HS-27A (cell line): ENCODE measurements at regions not wholly inside any gene's neighbourhood (a gene's known extent, or its start where the extent isn't known, plus 50 kb on each side); places are given as distances from the start of the nearest gene placed in this dataset.

ENCODE experiments used
- DNase-seq: peaks from one replicate; pipeline ENCODE4 v3.0.0-alpha.2; 2012; ENCODE audit warnings: low read depth, missing footprints

- DNase-seq = no peak
Measured at GRCh38 chr22:48943567-48944432, 883.9 kb downstream of the BRD1 start.

GRCh38 chr22:48942698-48943566, 884.7 kb downstream of the BRD1 start:
- DNase-seq = no peak

GRCh38 chr22:48941903-48942575, 885.6 kb downstream of the BRD1 start:
- DNase-seq = no peak

- no peak for DNase-seq
Measured at GRCh38 chr22:48941033-48941902, 886.4 kb downstream of the BRD1 start.

- DNase-seq = no peak
Measured at GRCh38 chr22:48940266-48941032, 887.2 kb downstream of the BRD1 start.

GRCh38 chr22:48939441-48940265, 888.0 kb downstream of the BRD1 start:
- DNase-seq = no peak

GRCh38 chr22:48938741-48939140, 888.9 kb downstream of the BRD1 start:
- DNase-seq = no peak

DNA sequence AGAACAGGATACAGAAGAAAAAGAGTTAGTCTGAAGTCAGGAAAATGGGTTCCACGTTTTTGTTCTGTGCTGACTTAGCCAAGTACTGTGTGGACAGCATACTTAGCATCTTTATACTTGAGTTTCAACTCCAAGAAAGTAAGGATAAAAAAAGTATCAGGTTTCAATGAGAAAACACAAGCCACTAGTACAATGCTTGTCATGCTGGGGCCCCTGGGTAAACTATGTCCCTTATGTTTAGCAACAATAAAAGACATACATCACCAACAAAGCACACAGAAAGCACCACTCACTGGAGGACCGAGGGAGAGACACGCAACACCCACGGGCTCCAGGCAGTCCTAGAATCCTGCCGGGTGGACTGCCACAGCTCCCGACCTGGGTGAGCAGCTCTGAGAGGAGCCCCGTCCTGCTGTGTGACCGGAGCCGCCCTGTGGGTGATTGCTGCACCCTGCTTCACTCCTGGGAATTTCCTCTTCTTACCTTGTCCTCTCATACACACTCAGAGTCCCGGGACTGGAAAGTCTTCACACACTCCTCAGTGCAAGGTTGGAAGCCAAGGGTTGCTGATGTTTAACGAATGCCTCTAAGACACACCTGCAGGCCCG, 890.5 kb downstream of the BRD1 start:
- DNase-seq = no peak

GRCh38 chr22:48936391-48936790, 891.3 kb downstream of the BRD1 start:
- no peak for DNase-seq

- DNase-seq = no peak
Measured at GRCh38 chr22:48934446-48934845, 893.2 kb downstream of the BRD1 start.

DNA sequence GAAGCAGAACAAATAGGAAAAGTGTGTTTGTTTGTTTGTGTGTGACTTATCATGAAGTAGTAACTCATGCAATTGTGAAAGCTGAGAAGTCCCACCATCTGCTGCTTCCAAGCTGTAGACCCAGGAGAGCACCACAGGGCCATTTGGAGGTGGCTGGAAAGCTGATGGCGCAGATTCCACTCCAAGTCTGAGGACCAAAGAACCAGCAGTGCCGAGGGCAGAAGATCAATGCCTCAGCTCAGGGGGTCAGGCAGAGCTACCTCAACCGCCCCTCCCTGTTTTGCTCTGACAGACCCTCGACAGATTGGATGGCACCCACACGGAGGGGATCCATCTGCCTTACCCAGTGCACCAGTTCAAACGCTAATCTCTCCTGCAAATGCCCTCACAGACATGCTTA, 896.2 kb downstream of the BRD1 start:
- DNase-seq = no peak

GRCh38 chr22:48929276-48929790, 898.3 kb downstream of the BRD1 start:
- DNase-seq = no peak

DNA sequence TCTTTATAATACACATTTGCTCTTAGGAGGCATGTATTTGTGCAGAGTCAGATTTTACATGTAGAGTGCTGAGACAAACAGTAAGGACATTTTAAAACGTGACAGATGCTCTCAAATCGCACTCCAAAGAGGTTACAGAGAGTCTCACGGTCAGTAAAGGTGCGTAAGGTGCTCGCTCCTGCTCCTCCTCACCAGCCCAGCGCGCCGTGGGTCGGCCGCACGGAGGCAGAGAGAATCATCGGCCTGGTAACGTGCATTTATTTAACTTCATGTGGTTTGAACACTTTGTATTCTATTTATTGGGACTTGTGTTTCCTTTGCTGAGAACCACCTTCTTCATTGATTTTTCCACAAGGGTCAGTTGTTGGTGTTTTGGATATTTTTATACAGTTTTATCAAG, 900.1 kb downstream of the BRD1 start:
- DNase-seq = no peak

GRCh38 chr22:48926643-48927042, 901.0 kb downstream of the BRD1 start:
- no peak for DNase-seq

DNA sequence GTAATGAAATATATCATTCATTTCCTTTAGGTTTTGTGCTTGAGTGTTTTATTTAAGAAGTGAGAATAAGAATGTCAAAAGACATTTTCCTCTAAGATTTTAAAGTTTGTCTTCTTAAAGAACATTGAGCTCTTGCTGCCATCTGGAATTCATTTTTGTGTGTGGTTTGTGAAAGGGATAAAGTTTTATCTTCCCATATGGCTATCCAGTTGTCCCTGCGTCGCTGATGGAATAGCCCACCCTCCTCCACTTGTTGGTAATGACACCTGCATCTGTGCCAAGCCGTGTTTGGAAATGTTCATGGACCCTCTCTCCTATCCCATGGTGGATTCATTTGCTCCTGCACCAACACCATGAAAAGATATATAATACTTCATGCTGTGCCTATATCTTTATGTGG, 901.5 kb downstream of the BRD1 start:
- DNase-seq = no peak

DNA sequence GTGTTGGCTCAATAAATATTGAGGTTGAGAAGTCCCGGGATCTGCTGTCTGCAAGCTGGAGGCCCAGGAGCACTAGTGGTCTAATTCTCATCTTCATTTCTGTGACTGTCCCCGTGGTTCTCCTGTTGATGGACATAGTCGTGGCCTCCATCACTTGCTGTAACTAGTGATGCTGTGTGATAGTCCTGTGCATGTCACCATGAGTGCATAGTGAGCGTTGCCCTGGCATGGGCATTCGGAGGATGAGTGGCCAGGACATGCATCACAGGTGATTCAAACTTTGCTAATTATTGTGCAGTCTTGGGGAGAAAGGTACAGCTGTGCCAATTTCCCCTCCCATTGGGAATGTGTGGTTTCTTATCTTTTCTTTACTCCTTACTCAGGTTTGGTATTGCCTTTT, 902.2 kb downstream of the BRD1 start:
- DNase-seq = no peak

- no peak for DNase-seq
Measured at GRCh38 chr22:48923996-48924395, 903.7 kb downstream of the BRD1 start.

DNA sequence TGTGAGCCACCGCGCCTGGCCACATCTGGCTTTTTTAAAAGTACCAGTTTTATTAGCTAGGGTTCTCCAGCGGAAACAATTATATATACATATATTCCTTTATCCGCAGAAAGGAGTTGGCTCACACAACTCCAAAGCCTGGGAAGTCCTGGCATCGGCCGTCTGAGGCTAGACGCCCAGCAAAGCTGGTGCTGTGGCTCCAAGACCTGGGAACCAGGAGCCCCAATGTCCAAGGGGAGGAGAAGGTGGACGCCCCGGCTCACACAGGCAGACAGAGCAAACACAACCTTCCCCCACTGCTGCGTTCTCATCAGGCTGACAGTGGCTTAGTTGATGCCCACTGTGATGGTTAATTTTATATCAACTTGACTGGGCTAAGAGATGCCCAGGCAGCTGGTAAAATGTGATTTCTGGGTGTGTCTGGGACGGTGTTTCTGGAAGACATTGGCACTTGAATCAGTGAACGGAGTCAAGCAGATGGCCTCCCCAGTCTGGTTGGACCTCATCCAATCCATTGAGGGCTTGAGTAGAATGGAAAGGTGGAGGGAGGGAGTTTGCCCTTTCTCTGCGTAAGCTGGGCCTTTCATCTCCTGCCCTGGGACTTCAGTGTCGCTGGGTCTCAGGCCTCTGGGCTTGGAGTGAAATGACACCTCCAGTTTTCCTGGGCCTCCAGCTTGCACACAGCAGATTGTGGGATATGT, 904.4 kb downstream of the BRD1 start:
- no peak for DNase-seq
